HG02759 (cell line): ENCODE measurements at regions not wholly inside any gene's neighbourhood (a gene's known extent, or its start where the extent isn't known, plus 50 kb on each side); places are given as distances from the start of the nearest gene placed in this dataset.

Experiments
- ATAC-seq: cut with Tn5 transposase; IDR thresholded peaks from one replicate; pipeline ENCODE4 v1.9.1; 2021; ENCODE audit warnings: mild to moderate bottlenecking, moderate library complexity; ENCODE audit not compliant: unreplicated experiment

- no peak for ATAC-seq
Measured at GRCh38 chr1:81496349-81496748, 304.4 kb upstream of the ADGRL2 start.

- no peak for ATAC-seq
Measured at GRCh38 chr1:81493102-81493869, 307.4 kb upstream of the ADGRL2 start.

- ATAC-seq = no peak
Measured at GRCh38 chr1:81492628-81493027, 308.1 kb upstream of the ADGRL2 start.

DNA sequence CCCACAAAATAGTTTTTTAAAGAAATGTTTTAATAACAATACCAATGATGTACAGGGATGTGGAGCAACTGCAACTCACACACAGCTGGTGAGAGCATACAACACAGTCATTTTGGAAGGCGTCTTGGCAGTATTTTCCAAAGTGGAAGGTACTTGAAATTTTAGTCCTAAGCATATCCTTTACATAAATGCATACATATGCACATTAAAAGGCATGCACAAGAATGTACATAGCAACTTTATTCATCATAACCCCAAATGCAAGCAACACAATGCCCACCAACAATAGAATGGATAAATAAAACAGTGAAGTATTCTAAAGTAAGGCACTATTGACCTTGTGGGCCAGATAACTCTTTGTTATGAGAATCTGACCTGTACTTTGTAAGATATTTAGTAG, 310.1 kb upstream of the ADGRL2 start:
- ATAC-seq = no peak

- ATAC-seq = no peak
Measured at GRCh38 chr1:81489372-81489934, 311.3 kb upstream of the ADGRL2 start.

- no peak for ATAC-seq
Measured at GRCh38 chr1:81484284-81484683, 316.4 kb upstream of the ADGRL2 start.

DNA sequence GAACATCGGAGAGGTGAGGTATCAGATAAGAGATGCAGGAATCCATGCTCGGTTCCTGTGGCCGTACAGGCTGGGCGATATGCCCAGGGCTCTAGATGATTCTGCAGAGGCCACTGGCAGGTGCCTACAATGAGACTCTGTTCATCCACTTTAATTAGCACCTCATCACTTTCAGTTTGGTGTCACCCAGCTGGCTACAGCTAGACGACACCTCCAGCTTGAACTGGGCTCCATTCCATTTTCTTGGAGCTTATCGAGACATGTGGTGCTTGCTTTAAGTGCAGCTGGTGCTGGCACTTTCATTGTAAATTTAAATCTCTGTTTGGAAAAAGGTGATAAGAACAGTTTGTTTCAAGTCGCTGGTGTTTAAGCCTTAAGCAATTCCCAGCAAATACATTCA, 322.5 kb upstream of the ADGRL2 start:
- ATAC-seq = no peak

GRCh38 chr1:81477710-81478109, 323.0 kb upstream of the ADGRL2 start:
- ATAC-seq = no peak

GRCh38 chr1:81472387-81472786, 328.3 kb upstream of the ADGRL2 start:
- ATAC-seq = no peak

- ATAC-seq = no peak
Measured at GRCh38 chr1:81471255-81471654, 329.5 kb upstream of the ADGRL2 start.

- no peak for ATAC-seq
Measured at GRCh38 chr1:81470275-81470674, 330.5 kb upstream of the ADGRL2 start.

GRCh38 chr1:81467383-81467782, 333.4 kb upstream of the ADGRL2 start:
- ATAC-seq = no peak

DNA sequence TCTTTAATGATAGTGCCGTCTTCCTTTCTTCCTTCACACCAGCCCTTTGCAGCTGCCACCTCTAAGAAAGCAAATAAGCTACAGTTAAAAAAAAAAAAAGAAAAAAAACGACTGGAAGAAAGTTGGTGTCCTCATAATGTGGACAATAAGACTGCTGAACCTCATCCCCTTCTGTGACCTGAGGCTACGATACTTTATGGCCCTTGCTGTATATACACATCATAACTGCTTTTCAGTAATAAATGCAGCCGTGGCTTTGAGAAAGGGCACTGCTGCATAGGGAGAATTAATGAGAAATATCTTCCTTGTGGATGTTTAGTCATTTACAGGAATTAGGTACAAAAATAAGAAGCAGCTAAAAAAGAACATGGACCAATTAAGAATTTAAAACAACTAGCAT, 333.8 kb upstream of the ADGRL2 start:
- no peak for ATAC-seq

DNA sequence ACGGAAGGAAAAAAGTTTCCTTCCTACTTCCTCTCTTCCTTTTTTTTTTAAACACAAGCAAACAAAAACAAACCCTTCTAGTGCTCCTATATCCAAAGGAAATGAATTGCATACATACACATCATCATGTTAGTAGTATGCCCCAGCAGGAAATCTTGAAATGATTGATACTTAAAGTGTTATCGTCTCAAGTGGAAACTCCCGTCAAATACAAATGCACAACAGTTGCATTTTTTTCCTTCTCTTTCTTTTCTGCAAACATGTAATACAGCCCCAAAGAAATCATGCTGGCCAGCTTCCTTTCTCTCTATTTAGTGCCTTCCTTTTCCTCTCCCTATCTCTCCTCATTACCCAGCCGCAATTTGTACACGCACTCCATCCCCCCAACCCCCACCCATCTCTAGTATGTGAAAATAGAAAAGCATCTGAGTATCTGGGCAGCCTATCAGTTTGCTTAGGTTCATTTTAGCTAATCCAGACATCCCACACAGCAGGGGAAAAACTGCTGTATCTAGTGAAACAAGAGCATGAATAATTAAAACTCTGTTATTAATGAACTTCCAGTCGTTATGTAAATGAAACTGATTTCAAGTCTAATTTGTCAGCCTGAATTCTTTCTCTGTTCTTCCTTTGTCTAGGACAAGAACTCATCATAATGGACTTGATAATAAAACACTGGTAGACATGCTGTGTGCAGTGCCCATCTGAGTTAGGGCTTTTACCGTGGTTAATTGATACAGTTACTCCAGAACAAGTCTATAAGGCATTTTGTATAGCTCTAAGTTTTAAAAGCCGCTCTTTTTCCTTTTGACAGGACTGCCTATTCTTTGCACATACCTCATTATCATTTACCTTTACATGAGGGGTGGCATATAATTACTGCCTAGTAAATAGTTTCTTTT, 336.5 kb upstream of the ADGRL2 start:
- no peak for ATAC-seq

DNA sequence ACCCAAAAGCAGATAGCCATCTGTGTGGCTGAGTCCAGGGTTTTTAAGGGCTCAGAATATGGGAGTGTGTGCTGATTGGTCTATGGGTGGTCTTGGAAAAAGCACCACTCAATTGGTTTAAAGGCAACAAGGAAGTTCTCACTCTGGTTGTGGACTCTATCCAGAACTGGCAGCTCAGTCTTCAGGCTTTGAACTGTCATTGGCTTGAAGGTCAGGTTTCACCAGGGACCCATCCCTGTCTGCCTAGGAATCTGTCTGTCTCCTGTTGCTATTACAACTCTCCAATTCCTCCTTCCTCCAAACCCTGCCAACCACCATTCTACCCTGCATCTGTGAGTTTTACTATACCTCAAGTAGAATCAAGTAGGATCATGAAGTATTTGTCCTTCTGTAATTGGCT, 341.7 kb upstream of the ADGRL2 start:
- no peak for ATAC-seq

DNA sequence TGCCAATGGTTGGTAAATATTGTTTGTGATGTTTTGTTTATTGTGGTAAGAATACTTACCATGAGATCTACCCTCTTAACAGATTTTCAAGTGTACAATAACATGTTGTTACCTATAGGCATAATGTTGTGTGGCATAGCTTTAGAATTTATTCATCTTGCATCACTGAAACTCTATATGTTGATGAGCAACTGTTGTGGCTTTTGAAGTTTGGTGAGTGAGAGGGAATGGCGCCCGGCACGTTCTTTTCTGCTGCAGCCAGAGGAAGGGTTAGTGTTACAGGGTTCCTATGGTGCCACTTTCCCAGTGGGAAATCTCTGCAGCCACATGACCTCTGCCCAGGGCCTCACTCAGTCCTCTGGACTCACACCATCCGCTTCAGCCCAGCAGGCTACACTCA, 342.5 kb upstream of the ADGRL2 start:
- no peak for ATAC-seq

GRCh38 chr1:81455481-81455880, 345.3 kb upstream of the ADGRL2 start:
- ATAC-seq = no peak

GRCh38 chr1:81453971-81454370, 346.8 kb upstream of the ADGRL2 start:
- no peak for ATAC-seq

DNA sequence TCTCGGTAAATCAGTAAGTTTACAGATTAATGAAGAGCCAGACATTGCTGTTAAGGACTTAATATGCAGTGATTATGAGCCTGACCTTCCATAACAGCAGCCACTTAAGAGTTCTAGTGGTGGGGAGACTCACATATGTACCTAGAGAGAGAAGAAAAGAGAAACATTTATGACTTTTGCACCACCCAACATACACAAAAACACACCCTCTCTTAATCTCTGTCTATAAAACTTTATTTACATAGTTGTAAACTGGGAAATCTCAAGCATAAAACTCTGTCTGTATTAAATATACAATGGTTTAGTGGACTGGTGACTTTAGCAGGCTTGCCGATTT, 347.4 kb upstream of the ADGRL2 start:
- no peak for ATAC-seq

- no peak for ATAC-seq
Measured at GRCh38 chr1:81452693-81453366, 347.9 kb upstream of the ADGRL2 start.

DNA sequence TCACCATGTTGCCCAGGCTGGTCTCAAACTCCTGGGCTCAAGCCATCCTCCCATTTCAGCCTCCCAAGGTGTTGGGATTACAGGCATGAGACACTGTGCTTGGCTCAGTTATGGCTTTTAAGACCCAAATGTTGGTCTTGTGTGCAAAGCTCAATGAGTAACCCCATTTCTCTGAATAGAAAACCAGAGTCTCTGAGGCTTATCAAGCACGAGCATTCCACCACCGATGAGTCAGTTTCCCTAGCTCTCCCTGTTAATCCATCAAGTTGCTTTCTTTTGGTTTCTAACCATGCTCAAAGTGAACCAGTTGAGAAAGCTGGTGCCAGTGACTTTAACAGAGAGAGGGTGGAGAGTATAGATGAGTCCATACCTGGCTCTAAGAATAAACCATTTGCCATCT, 350.9 kb upstream of the ADGRL2 start:
- no peak for ATAC-seq
